Mesendoderm (in vitro differentiated cells): ENCODE measurements at regions not wholly inside any gene's neighbourhood (a gene's known extent, or its start where the extent isn't known, plus 50 kb on each side); places are given as distances from the start of the nearest gene placed in this dataset.
"Not testable (repeated sequence)": the region's sequence is repeated elsewhere in the genome, so short reads cannot be mapped to it uniquely, and the experiment has no call there.

Experiments used
- DNase-seq: peaks from one replicate; pipeline ENCODE4 v3.0.0; 2013
- H2AK5ac ChIP-seq: 2 replicates; pipeline ENCODE4 v1.6.1; 2013; ENCODE audit warnings: low read length, inconsistent platforms
- H2BK120ac ChIP-seq: 2 replicates; pipeline ENCODE4 v1.6.1; 2013; ENCODE audit warnings: low read depth, mild to moderate bottlenecking, low read length, moderate library complexity, mixed read lengths
- H2BK15ac ChIP-seq: replicated peaks from 2 replicates; pipeline ENCODE4 v1.6.1; 2013; ENCODE audit warnings: low read depth, mild to moderate bottlenecking, moderate library complexity
- H2BK5ac ChIP-seq: 2 replicates; pipeline ENCODE4 v1.6.1; 2013; ENCODE audit warnings: low read length, inconsistent platforms
- H3K18ac ChIP-seq: 2 replicates; pipeline ENCODE4 v1.6.1; 2013; ENCODE audit warnings: mild to moderate bottlenecking, low read length, mixed read lengths
- H3K23ac ChIP-seq: one replicate; pipeline ENCODE4 v1.6.1; 2013; ENCODE audit warnings: low read length
- H3K27ac ChIP-seq: 2 replicates; pipeline ENCODE4 v1.5.1; 2013; ENCODE audit warnings: low read depth, mild to moderate bottlenecking, inconsistent platforms, low read length, moderate library complexity
- H3K27me3 ChIP-seq: 2 replicates; pipeline ENCODE4 v1.6.1; 2013; ENCODE audit warnings: low read length, control low read depth, mild to moderate bottlenecking, inconsistent platforms; ENCODE audit not compliant: insufficient read depth, poor library complexity
- H3K36me3 ChIP-seq: 2 replicates; pipeline ENCODE4 v1.6.1; 2013; ENCODE audit warnings: low read length, inconsistent platforms; ENCODE audit not compliant: control insufficient read depth, insufficient read depth
- H3K4ac ChIP-seq: one replicate; pipeline ENCODE4 v1.6.1; 2013; ENCODE audit warnings: low read depth, mild to moderate bottlenecking, low read length, moderate library complexity
- H3K4me1 ChIP-seq: 2 replicates; pipeline ENCODE4 v1.6.1; 2013; ENCODE audit warnings: low read depth, low read length, inconsistent platforms; ENCODE audit not compliant: control insufficient read depth
- H3K4me2 ChIP-seq: 2 replicates; pipeline ENCODE4 v1.6.1; 2013; ENCODE audit warnings: low read length
- H3K4me3 ChIP-seq: 2 replicates; pipeline ENCODE4 v1.5.1; 2013; ENCODE audit warnings: mild to moderate bottlenecking, low read length
- H3K56ac ChIP-seq: one replicate; pipeline ENCODE4 v1.6.1; 2013; ENCODE audit warnings: low read length
- H3K79me1 ChIP-seq: 2 replicates; pipeline ENCODE4 v1.6.1; 2013; ENCODE audit warnings: low read length, inconsistent platforms
- H3K79me2 ChIP-seq: 2 replicates; pipeline ENCODE4 v1.6.1; 2013; ENCODE audit warnings: mild to moderate bottlenecking, low read length; ENCODE audit not compliant: control insufficient read depth, insufficient read depth
- H3K9ac ChIP-seq: 2 replicates; pipeline ENCODE4 v1.6.1; 2013; ENCODE audit warnings: low read length, inconsistent platforms
- H4K5ac ChIP-seq: one replicate; pipeline ENCODE4 v1.6.1; 2013; ENCODE audit warnings: low read length
- H4K8ac ChIP-seq: one replicate; pipeline ENCODE4 v1.6.1; 2013; ENCODE audit warnings: low read depth, mild to moderate bottlenecking, control low read depth, low read length, moderate library complexity
- WGBS: extraction: QIAGEN DNeasy Blood & Tissue Kit; methylation state at CpG from one replicate; pipeline ENCODE4 v1.1.7; 2013; ENCODE audit warnings: low lambda C conversion rate, missing lambda C conversion rate; ENCODE audit not compliant: insufficient coverage; ENCODE audit errors: extremely low coverage; 5-methylcytosine and 5-hydroxymethylcytosine counted together

DNA sequence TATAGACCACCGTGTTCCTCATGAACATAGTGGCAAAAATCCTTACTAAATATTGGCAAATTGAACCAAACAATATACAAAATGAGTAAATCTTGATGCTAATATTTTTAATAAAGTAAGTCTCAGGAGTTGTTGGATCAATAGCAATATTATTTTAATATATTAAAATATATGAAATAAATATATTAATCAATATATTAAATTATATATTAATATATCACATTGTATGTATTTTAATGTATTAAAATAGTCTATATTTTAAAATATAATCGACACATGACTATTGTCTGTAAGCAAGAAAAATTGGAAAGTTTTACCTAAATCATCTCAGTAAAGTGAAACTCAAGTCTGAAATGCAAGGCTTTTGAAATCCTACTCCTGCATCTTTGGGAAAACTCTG is 78.9 kb upstream of the GJB6 start:
- Histone ChIP-seq H3K36me3 (no peaks in the 10 kb centered on the region), H4K5ac (no peak overlapping the region), H3K23ac (no peak overlapping the region), H2BK120ac (no peak overlapping the region), H3K9ac (no peak overlapping the region), H3K79me1 (no peaks in the 10 kb centered on the region), H3K4ac (no peak overlapping the region), H3K27me3 (no peaks in the 10 kb centered on the region), H3K4me2 (no peak overlapping the region), H2BK15ac (no peak overlapping the region), H3K4me1 (no peaks in the 10 kb centered on the region), H2AK5ac (no peak overlapping the region), H2BK5ac (no peak overlapping the region), H3K18ac (no peak overlapping the region), H4K8ac (no peak overlapping the region), H3K27ac (no peak overlapping the region), H3K56ac (no peak overlapping the region), H3K4me3 (no peak overlapping the region), H3K79me2 (no peaks in the 10 kb centered on the region)
- WGBS = no CpG with 5 or more reads among the region's 2 CpGs
- DNase-seq = no peak

DNA sequence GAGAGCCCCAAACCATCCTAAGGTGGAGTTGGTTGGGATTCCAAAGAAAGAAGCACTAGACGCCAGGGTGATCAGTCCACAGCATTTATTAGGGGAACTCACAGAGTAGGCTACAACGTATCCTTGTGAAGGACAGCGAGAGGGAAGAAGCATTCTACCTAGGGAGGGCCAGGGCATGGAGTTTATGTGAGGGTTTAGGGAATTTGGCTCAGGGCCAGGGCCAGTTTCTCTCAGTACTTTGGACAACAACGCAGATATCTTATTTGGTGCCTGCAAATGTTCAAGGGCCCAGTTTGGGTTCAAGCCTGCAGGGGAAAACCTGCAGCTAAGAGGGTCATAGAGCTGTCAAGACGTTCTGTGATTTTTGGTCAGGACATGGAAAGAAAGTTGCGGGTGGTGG is 73.9 kb upstream of the GJB6 start:
- no peak overlapping the region for H2AK5ac ChIP-seq
- no peaks in the 10 kb centered on the region for H3K4me1 ChIP-seq
- H4K5ac ChIP-seq = no peak overlapping the region
- no peak overlapping the region for H2BK120ac ChIP-seq
- H3K27me3 ChIP-seq = no peaks in the 10 kb centered on the region
- H3K4me3 ChIP-seq = no peak overlapping the region
- no peaks in the 10 kb centered on the region for H3K36me3 ChIP-seq
- H3K4ac ChIP-seq = no peak overlapping the region
- no peaks in the 10 kb centered on the region for H3K79me1 ChIP-seq
- no peak overlapping the region for H2BK5ac ChIP-seq
- H3K9ac ChIP-seq = no peak overlapping the region
- H3K27ac ChIP-seq = no peak overlapping the region
- H4K8ac ChIP-seq = no peak overlapping the region
- H3K18ac ChIP-seq = no peak overlapping the region
- no peak overlapping the region for H3K56ac ChIP-seq
- no peaks in the 10 kb centered on the region for H3K79me2 ChIP-seq
- no peak for DNase-seq
- no CpG with 5 or more reads among the region's 6 CpGs for WGBS
- no peak overlapping the region for H2BK15ac ChIP-seq
- no peak overlapping the region for H3K4me2 ChIP-seq
- no peak overlapping the region for H3K23ac ChIP-seq

DNA sequence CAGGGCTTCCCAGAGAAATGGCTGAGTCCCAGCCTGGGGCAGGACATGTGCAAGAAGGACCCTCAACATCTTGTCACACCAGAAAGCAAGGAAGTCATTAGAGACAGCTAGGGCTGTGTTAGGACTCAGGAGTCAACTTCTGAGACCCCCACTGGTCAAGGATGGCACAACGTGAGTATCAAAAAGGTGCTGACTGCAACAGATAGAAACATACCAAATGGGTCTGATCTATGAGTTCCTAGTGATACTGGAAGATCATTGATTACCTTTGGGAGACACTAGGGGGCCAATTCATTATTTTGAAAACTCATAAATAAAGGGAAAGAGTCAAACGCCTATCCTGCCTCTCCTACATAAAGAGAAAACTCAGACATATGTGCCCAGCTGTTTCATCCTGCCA is 73.5 kb upstream of the GJB6 start:
- DNase-seq = peak; percentile 17
- Histone ChIP-seq H4K5ac (no peak overlapping the region), H3K56ac (no peak overlapping the region), H2BK120ac (no peak overlapping the region), H2BK5ac (no peak overlapping the region), H3K18ac (no peak overlapping the region), H3K4me3 (no peak overlapping the region), H3K79me1 (no peaks in the 10 kb centered on the region), H3K23ac (no peak overlapping the region), H3K79me2 (no peaks in the 10 kb centered on the region), H3K9ac (no peak overlapping the region), H3K27me3 (no peaks in the 10 kb centered on the region), H2AK5ac (no peak overlapping the region), H3K4me2 (no peak overlapping the region), H2BK15ac (no peak overlapping the region), H4K8ac (no peak overlapping the region), H3K4me1 (no peaks in the 10 kb centered on the region), H3K4ac (no peak overlapping the region), H3K36me3 (no peaks in the 10 kb centered on the region), H3K27ac (no peak overlapping the region)
- WGBS = no CpG with 5 or more reads among the region's 2 CpGs

DNA sequence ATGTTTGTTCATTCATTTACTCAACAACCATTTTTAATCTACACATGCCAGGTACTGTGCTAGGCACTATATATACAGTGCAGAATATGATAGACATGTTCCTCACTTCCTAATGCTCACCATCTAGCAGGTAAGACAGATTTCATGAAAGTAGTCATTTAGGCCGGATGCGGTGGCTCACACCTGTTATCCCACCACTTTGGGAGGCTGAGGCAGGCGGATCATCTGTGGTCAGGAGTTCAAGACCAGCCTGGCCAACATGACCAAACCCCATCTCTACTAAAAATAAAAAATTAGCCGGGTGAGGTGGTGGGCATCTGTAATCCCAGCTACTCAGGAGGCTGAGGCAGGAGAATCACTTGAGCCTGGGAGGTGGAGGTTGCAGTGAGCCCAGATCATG is 71.9 kb upstream of the GJB6 start:
- not testable (repeated sequence) for H3K4me3 ChIP-seq, H3K79me1 ChIP-seq, H3K23ac ChIP-seq, H3K18ac ChIP-seq, H3K27me3 ChIP-seq, H3K9ac ChIP-seq, H3K4me1 ChIP-seq, H3K4ac ChIP-seq, DNase-seq, H2BK120ac ChIP-seq, H3K79me2 ChIP-seq, H2AK5ac ChIP-seq, H3K56ac ChIP-seq, H3K36me3 ChIP-seq, H4K8ac ChIP-seq, H2BK15ac ChIP-seq, H3K27ac ChIP-seq, H3K4me2 ChIP-seq, H4K5ac ChIP-seq, H2BK5ac ChIP-seq
- no CpG with 5 or more reads among the region's 4 CpGs for WGBS

DNA sequence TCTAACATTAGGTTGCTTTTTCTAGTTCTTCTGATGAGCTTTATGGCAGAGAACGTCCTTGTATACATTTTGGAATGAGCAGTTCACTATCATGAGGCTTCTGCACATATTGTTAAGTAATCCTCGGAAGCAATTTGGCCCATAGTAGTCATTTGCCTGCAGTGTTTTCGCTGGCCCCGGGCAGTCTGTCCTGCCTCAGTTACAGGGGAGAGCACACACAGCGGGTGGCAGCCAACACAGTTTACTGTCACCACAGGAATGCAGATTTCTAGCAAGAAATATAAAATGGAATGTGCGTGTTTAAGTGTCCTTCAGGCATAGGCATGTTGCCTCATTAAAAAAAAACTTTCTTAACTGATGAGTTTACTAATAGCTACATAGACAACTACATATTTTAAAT is 71.5 kb upstream of the GJB6 start:
- Histone ChIP-seq H3K4me1 (peaks cover 1% of the 10 kb centered on the region), H3K4me3 (no peak overlapping the region), H3K27ac (no peak overlapping the region), H4K5ac (no peak overlapping the region), H3K27me3 (no peaks in the 10 kb centered on the region), H3K4ac (no peak overlapping the region), H2BK120ac (no peak overlapping the region), H3K56ac (no peak overlapping the region), H2BK15ac (no peak overlapping the region), H3K23ac (no peak overlapping the region), H3K79me2 (no peaks in the 10 kb centered on the region), H3K36me3 (no peaks in the 10 kb centered on the region), H2BK5ac (no peak overlapping the region), H3K9ac (no peak overlapping the region), H3K4me2 (no peak overlapping the region), H4K8ac (no peak overlapping the region), H3K79me1 (no peaks in the 10 kb centered on the region), H3K18ac (no peak overlapping the region), H2AK5ac (no peak overlapping the region)
- no peak for DNase-seq
- no CpG with 5 or more reads among the region's 6 CpGs for WGBS

DNA sequence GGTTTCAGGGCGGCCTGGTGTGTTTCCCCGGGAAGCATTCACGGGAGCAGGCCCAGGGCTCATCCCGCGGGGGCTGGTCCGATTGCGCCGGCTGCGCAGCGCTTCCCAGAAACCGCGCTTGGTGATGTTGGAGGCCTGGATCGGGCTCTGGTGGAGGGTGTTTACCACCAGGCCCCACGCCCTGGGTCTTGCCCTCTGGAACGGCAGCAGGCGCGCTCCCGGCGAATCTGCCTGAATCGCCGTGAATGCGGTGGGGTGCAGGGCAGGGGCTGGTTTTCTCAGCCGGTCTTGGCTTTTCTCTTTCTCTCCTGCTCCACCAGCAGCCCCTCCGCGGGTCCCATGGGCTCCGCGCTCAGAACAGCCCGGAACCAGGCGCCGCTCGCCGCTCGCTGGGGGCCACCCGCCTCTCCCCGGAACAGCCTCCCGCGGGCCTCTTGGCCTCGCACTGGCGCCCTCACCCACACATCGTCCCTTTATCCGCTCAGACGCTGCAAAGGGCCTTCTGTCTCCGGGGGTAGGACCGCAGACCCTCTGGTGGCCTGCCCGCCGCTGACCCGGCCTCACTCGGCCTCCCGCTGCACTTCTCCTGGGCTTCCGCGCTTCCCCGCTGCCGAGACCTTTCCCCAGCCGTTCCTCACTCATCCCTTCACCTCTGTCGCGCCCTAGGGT is 69.4 kb upstream of the GJB6 start:
- no CpG with 5 or more reads among the region's 56 CpGs for WGBS
- Histone ChIP-seq H3K18ac (peak overlapping the region; percentile 7), H2BK120ac (no peak overlapping the region), H3K27ac (no peak overlapping the region), H2BK15ac (no peak overlapping the region), H3K4ac (peak overlapping the region; percentile 49), H2AK5ac (no peak overlapping the region), H3K27me3 (no peaks in the 10 kb centered on the region), H3K9ac (peak overlapping the region; percentile 71), H4K5ac (no peak overlapping the region), H3K79me1 (no peaks in the 10 kb centered on the region), H2BK5ac (no peak overlapping the region), H3K23ac (peak overlapping the region; percentile 75), H3K4me2 (peak overlapping the region; percentile 56), H3K36me3 (no peaks in the 10 kb centered on the region), H3K56ac (peak overlapping the region; percentile 92), H3K79me2 (no peaks in the 10 kb centered on the region), H3K4me3 (peak overlapping the region; percentile 23), H4K8ac (no peak overlapping the region), H3K4me1 (peaks cover 7% of the 10 kb centered on the region)
- DNase-seq = peak; percentile 45
